Ascending aorta (tissue), 2 donors: ENCODE measurements at regions not wholly inside any gene's neighbourhood (a gene's known extent, or its start where the extent isn't known, plus 50 kb on each side); places are given as distances from the start of the nearest gene placed in this dataset.

Experiments used
- DNase-seq, 2 donors: peaks; one replicate each; pipeline ENCODE4 v3.0.0-alpha.2; 2019; ENCODE audit warnings: low spot score in 2 of 2
- H3K27ac ChIP-seq, 2 donors: fragments of 200-600 bp; sonication (generic); one replicate each; pipeline ENCODE4 v1.5.1; 2016 to 2017; ENCODE audit warnings: mild to moderate bottlenecking in 1 of 2
- H3K27me3 ChIP-seq: fragments of 200-600 bp; sonication (generic); one replicate; pipeline ENCODE4 v1.5.1; 2017
- H3K36me3 ChIP-seq, 2 donors: fragments of 200-600 bp; sonication (generic); one replicate each; pipeline ENCODE4 v1.5.1; 2016
- H3K4me1 ChIP-seq, 2 donors: fragments of 200-600 bp; sonication (generic); one replicate each; pipeline ENCODE4 v1.5.1; 2016 to 2017; ENCODE audit warnings: mild to moderate bottlenecking in 1 of 2
- H3K4me3 ChIP-seq, 2 donors: fragments of 200-600 bp; sonication (generic); one replicate each; pipeline ENCODE4 v1.5.1; 2016 to 2017; ENCODE audit warnings: mild to moderate bottlenecking in 1 of 2
- H3K9me3 ChIP-seq, 2 donors: fragments of 200-600 bp; sonication (generic); one replicate each; pipeline ENCODE4 v1.5.1; 2016
- CTCF ChIP-seq, 3 experiments: fragments of 200-600 bp in 2 of 3; fragments of 450-650 bp in 1 of 3; sonication (generic) in 2 of 3; IDR thresholded peaks; one replicate each; pipeline ENCODE4 v1.5.1; 2016 to 2019; ENCODE audit warnings: antibody characterized with exemption in 3 of 3, mild to moderate bottlenecking in 1 of 3, moderate library complexity in 1 of 3
- intact Hi-C: fragments of 100-400 bp; cut with DNase I; formaldehyde crosslinking; loops from one replicate; pipeline ENCODE4 v1.15.1; 2023

- no peak for TF ChIP-seq CTCF (IDR thresholded peaks at IDR 0.05)
- Histone ChIP-seq H3K4me1 (peaks cover 3 to 30% of the 10 kb centered on the region in 2 donors), H3K27me3 (no peaks in the 10 kb centered on the region), H3K27ac (no peak overlapping the region), H3K9me3 (no peaks in the 10 kb centered on the region), H3K36me3 (no peaks in the 10 kb centered on the region), H3K4me3 (no peak overlapping the region)
- intact Hi-C loops = no loop called here
- no peak for DNase-seq
These were observed 468.1 kb upstream of the AKR1E2 start for GRCh38 chr10:4357911-4358310.

- Histone ChIP-seq H3K4me3 (no peak overlapping the region), H3K27ac (peak overlapping the region; percentile 68 to 76), H3K27me3 (no peaks in the 10 kb centered on the region), H3K4me1 (peaks cover 7 to 36% of the 10 kb centered on the region in 2 donors), H3K9me3 (no peaks in the 10 kb centered on the region), H3K36me3 (no peaks in the 10 kb centered on the region)
- intact Hi-C loops = loop anchor here (2.0 kb wide), 1 partner anchor 415 kb away; no protein-coding TSS in a partner anchor
- DNase-seq = no peak
- TF ChIP-seq CTCF (IDR thresholded peaks at IDR 0.05) = no peak
These were observed 470.7 kb upstream of the AKR1E2 start for GRCh38 chr10:4355350-4355749.

GRCh38 chr10:4354382-4354812 is 471.6 kb upstream of the AKR1E2 start:
- DNase-seq = no peak
- intact Hi-C loops = loop anchor here (2.0 to 5.0 kb wide), 3 partner anchors 183 to 416 kb away; no protein-coding TSS in a partner anchor
- H3K27me3 ChIP-seq = no peaks in the 10 kb centered on the region
- TF ChIP-seq CTCF (IDR thresholded peaks at IDR 0.05) = no peak
- no peaks in the 10 kb centered on the region for H3K9me3 ChIP-seq
- no peaks in the 10 kb centered on the region for H3K36me3 ChIP-seq
- peak overlapping the region; percentile 68 to 76 for H3K27ac ChIP-seq
- H3K4me1 ChIP-seq = peaks cover 7 to 36% of the 10 kb centered on the region in 2 donors
- H3K4me3 ChIP-seq = no peak overlapping the region

- peak overlapping the region; percentile 68 to 76 for H3K27ac ChIP-seq
- no peaks in the 10 kb centered on the region for H3K9me3 ChIP-seq
- peak overlapping the region in 1 of 2 donors; percentile 25 for H3K4me3 ChIP-seq
- no peaks in the 10 kb centered on the region for H3K27me3 ChIP-seq
- TF ChIP-seq CTCF (IDR thresholded peaks at IDR 0.05) = no peak
- intact Hi-C loops = loop anchor here (2.0 to 5.0 kb wide), 4 partner anchors 145 to 417 kb away; no protein-coding TSS in a partner anchor
- DNase-seq = no peak
- no peaks in the 10 kb centered on the region for H3K36me3 ChIP-seq
- H3K4me1 ChIP-seq = peaks cover 7 to 36% of the 10 kb centered on the region in 2 donors
These were observed 472.0 kb upstream of the AKR1E2 start for GRCh38 chr10:4353964-4354363.

GRCh38 chr10:4353059-4353655 is 472.9 kb upstream of the AKR1E2 start:
- Histone ChIP-seq H3K27me3 (no peaks in the 10 kb centered on the region), H3K36me3 (no peaks in the 10 kb centered on the region), H3K4me3 (peak overlapping the region in 1 of 2 donors; percentile 25), H3K4me1 (peaks cover 7 to 36% of the 10 kb centered on the region in 2 donors), H3K9me3 (no peaks in the 10 kb centered on the region), H3K27ac (peak overlapping the region; percentile 68 to 76)
- intact Hi-C loops = loop anchor here (2.0 to 5.0 kb wide), 3 partner anchors 146 to 304 kb away; no protein-coding TSS in a partner anchor
- TF ChIP-seq CTCF (IDR thresholded peaks at IDR 0.05) = no peak
- DNase-seq = no peak
